IMR-90 (cell line): ENCODE measurements at regions not wholly inside any gene's neighbourhood (a gene's known extent, or its start where the extent isn't known, plus 50 kb on each side); places are given as distances from the start of the nearest gene placed in this dataset.

Experiments used
- MAZ ChIP-seq: IDR thresholded peaks from 2 replicates; pipeline ENCODE4 v1.6.1; 2012; ENCODE audit warnings: low read depth, mild to moderate bottlenecking, low read length, improper control_type of control experiment, moderate library complexity, borderline replicate concordance
- POLR2A ChIP-seq: IDR thresholded peaks from 2 replicates; pipeline ENCODE4 v1.6.1; 2012; ENCODE audit warnings: mild to moderate bottlenecking, low read depth, low read length
- TF ChIP-seq, protein P1 (sequence below): conservative IDR thresholded peaks from 2 replicates; pipeline ENCODE4 v1.5.1; 2012; ENCODE audit warnings: mild to moderate bottlenecking, low read depth, low read length, improper control_type of control experiment
- TF ChIP-seq, protein P2 (sequence below): fragments of 150-350 bp; IDR thresholded peaks from 2 replicates; pipeline ENCODE4 v1.6.1; 2017; ENCODE audit warnings: mild to moderate bottlenecking, antibody characterized with exemption, low read length, low read depth

- TF ChIP-seq, protein P1, sequence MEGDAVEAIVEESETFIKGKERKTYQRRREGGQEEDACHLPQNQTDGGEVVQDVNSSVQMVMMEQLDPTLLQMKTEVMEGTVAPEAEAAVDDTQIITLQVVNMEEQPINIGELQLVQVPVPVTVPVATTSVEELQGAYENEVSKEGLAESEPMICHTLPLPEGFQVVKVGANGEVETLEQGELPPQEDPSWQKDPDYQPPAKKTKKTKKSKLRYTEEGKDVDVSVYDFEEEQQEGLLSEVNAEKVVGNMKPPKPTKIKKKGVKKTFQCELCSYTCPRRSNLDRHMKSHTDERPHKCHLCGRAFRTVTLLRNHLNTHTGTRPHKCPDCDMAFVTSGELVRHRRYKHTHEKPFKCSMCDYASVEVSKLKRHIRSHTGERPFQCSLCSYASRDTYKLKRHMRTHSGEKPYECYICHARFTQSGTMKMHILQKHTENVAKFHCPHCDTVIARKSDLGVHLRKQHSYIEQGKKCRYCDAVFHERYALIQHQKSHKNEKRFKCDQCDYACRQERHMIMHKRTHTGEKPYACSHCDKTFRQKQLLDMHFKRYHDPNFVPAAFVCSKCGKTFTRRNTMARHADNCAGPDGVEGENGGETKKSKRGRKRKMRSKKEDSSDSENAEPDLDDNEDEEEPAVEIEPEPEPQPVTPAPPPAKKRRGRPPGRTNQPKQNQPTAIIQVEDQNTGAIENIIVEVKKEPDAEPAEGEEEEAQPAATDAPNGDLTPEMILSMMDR = no peak
- TF ChIP-seq, protein P2, sequence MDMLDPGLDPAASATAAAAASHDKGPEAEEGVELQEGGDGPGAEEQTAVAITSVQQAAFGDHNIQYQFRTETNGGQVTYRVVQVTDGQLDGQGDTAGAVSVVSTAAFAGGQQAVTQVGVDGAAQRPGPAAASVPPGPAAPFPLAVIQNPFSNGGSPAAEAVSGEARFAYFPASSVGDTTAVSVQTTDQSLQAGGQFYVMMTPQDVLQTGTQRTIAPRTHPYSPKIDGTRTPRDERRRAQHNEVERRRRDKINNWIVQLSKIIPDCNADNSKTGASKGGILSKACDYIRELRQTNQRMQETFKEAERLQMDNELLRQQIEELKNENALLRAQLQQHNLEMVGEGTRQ = no peak
- no peak for TF ChIP-seq MAZ
- TF ChIP-seq POLR2A = no peak
Measured at GRCh38 chr22:11629661-11630385, 3898.2 kb upstream of the OR11H1 start.
